CD14-positive monocyte (primary cell): ENCODE measurements at regions not wholly inside any gene's neighbourhood (a gene's known extent, or its start where the extent isn't known, plus 50 kb on each side); places are given as distances from the start of the nearest gene placed in this dataset.

Experiments used
- DNase-seq, 3 donors: peaks; one replicate each; pipeline ENCODE4 v3.0.0-alpha.2; 2011 to 2022
- H2AFZ ChIP-seq: 2 replicates; pipeline ENCODE4 v1.6.0; 2012; ENCODE audit warnings: mild to moderate bottlenecking, low read depth, low read length, inconsistent platforms; ENCODE audit not compliant: insufficient read depth, poor library complexity, severe bottlenecking
- H3K27ac ChIP-seq, 2 donors: 1 replicate in 1 of 2; 2 replicates in 1 of 2; pipeline ENCODE4 v1.5.1; 2012 to 2013; ENCODE audit warnings: low read length in 2 of 2, control low read depth in 1 of 2, inconsistent platforms in 1 of 2, low read depth in 1 of 2, mild to moderate bottlenecking in 1 of 2
- H3K27me3 ChIP-seq, 2 donors: one replicate each; pipeline versions ENCODE4 v1.6.0 to v1.6.1; 2011 to 2013; ENCODE audit warnings: low read length in 2 of 2; ENCODE audit not compliant: control insufficient read depth in 2 of 2, insufficient read depth in 2 of 2
- H3K36me3 ChIP-seq, 2 donors: replicated peaks in 1 of 2; 1 replicate in 1 of 2; 2 replicates in 1 of 2; pipeline versions ENCODE4 v1.5.1 to v1.6.1; 2012 to 2013; ENCODE audit warnings: low read length in 2 of 2, control low read depth in 1 of 2, inconsistent platforms in 1 of 2, mild to moderate bottlenecking in 1 of 2; ENCODE audit not compliant: insufficient read depth in 2 of 2, control insufficient read depth in 1 of 2
- H3K4me1 ChIP-seq, 2 donors: 1 replicate in 1 of 2; 2 replicates in 1 of 2; pipeline versions ENCODE4 v1.5.1 to v1.6.1; 2012 to 2013; ENCODE audit warnings: low read length in 2 of 2, control low read depth in 1 of 2, inconsistent platforms in 1 of 2, mild to moderate bottlenecking in 1 of 2, moderate library complexity in 1 of 2; ENCODE audit not compliant: insufficient read depth in 2 of 2, control insufficient read depth in 1 of 2
- H3K4me2 ChIP-seq: replicated peaks from 2 replicates; pipeline ENCODE3; 2012; ENCODE audit warnings: low read length, moderate library complexity, mild to moderate bottlenecking; ENCODE audit not compliant: poor library complexity, severe bottlenecking; ENCODE audit errors: extremely low read depth
- H3K4me3 ChIP-seq, 3 experiments: fragments of 200-600 bp in 1 of 3; sonication (generic) in 1 of 3; replicated peaks in 1 of 3; 1 replicate in 2 of 3; 2 replicates in 1 of 3; pipeline ENCODE4 v1.5.1; 2011 to 2013; ENCODE audit warnings: low read length in 3 of 3, mild to moderate bottlenecking in 3 of 3, control low read depth in 2 of 3, low read depth in 2 of 3, inconsistent platforms in 1 of 3, moderate library complexity in 1 of 3
- H3K79me2 ChIP-seq: 2 replicates; pipeline ENCODE4 v1.6.0; 2012; ENCODE audit warnings: mild to moderate bottlenecking, control low read depth, inconsistent platforms, low read length, moderate library complexity; ENCODE audit not compliant: insufficient read depth
- H3K9ac ChIP-seq: 2 replicates; pipeline ENCODE4 v1.6.0; 2017; ENCODE audit warnings: low read length, mild to moderate bottlenecking; ENCODE audit not compliant: insufficient read depth, poor library complexity, severe bottlenecking
- H3K9me3 ChIP-seq, 2 donors: replicated peaks in 1 of 2; 1 replicate in 1 of 2; 2 replicates in 1 of 2; pipeline versions ENCODE4 v1.5.1 to v1.6.1; 2012 to 2013; ENCODE audit warnings: low read length in 2 of 2, control low read depth in 1 of 2; ENCODE audit not compliant: control insufficient read depth in 1 of 2, insufficient read depth in 1 of 2
- H4K20me1 ChIP-seq: 2 replicates; pipeline ENCODE4 v1.6.0; 2012; ENCODE audit warnings: mild to moderate bottlenecking, low read length, control low read depth, moderate library complexity; ENCODE audit not compliant: insufficient read depth
- H3K27ac Mint-ChIP-seq, 7 donors: one replicate each; pipeline ENCODE4 v1.8.0; 2020; ENCODE audit warnings: mild to moderate bottlenecking in 7 of 7, mixed read lengths in 7 of 7, moderate library complexity in 6 of 7, inconsistent platforms in 2 of 7
- H3K27me3 Mint-ChIP-seq, 3 donors: one replicate each; pipeline ENCODE4 v1.8.0; 2021 to 2022; ENCODE audit warnings: low read depth in 3 of 3, mild to moderate bottlenecking in 3 of 3, mixed read lengths in 3 of 3, moderate library complexity in 3 of 3, inconsistent platforms in 1 of 3
- H3K36me3 Mint-ChIP-seq, 2 donors: one replicate each; pipeline ENCODE4 v1.8.0; 2020; ENCODE audit warnings: mixed read lengths in 2 of 2, inconsistent platforms in 1 of 2, mild to moderate bottlenecking in 1 of 2
- H3K4me1 Mint-ChIP-seq: one replicate; pipeline ENCODE4 v1.8.0; 2020; ENCODE audit warnings: mild to moderate bottlenecking, mixed read lengths
- H3K4me3 Mint-ChIP-seq, 2 donors: one replicate each; pipeline ENCODE4 v1.8.0; 2020; ENCODE audit warnings: mild to moderate bottlenecking in 2 of 2, mixed read lengths in 2 of 2, moderate library complexity in 1 of 2
- H3K9me3 Mint-ChIP-seq, 7 donors: one replicate each; pipeline ENCODE4 v1.8.0; 2020 to 2022; ENCODE audit warnings: mixed read lengths in 7 of 7, mild to moderate bottlenecking in 6 of 7, moderate library complexity in 6 of 7, inconsistent platforms in 2 of 7
- WGBS: methylation state at CpG from one replicate; pipeline ENCODE4 v1.1.5; 2013; ENCODE audit warnings: missing lambda C conversion rate; ENCODE audit not compliant: insufficient coverage; 5-methylcytosine and 5-hydroxymethylcytosine counted together
- intact Hi-C, 2 donors: fragments of 100-400 bp; cut with micrococcal nuclease; formaldehyde crosslinking; loops; one replicate each; pipeline versions ENCODE4 v1.15.0 to v1.15.1; 2023
- TF ChIP-seq, protein P1 (sequence below): fragments of 200-600 bp; IDR thresholded peaks from one replicate; pipeline ENCODE4 v1.8.0; 2022; ENCODE audit warnings: antibody characterized with exemption, mild to moderate bottlenecking

DNA sequence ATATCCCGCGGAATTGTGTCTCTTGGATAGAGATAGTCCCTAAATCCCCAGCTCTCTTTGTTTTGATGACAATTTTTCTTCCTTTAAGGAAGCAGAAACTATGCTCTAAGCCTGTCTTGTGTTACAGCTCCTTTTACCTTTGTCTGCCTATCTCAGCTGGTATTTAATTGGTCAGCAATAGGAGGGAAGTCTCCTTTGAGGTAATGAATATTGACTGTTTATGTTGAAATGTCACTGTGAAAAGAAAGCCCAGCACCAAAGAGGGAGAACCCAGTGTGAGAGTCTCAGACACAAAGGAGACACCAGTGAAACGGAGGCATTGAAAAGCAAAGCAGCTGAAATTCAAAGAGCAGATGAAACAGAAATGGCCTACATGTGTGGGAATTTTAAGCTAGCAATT, 372.6 kb downstream of the NR2F2 start:
- no CpG with 5 or more reads among the region's 3 CpGs for WGBS
- no peaks in the 10 kb centered on the region for H3K36me3 Mint-ChIP-seq
- intact Hi-C loops, result no loop called here

GRCh38 chr15:96703794-96704550, 373.5 kb downstream of the NR2F2 start:
- H3K27me3 Mint-ChIP-seq, result peaks cover 13 to 29% (median 18%) of the 10 kb centered on the region in 3 donors
- H3K4me2 ChIP-seq, result no peak overlapping the region
- H3K9ac ChIP-seq, result no peak overlapping the region
- intact Hi-C loops, result no loop called here
- no peak overlapping the region for H3K27ac Mint-ChIP-seq
- no peaks in the 10 kb centered on the region for H3K36me3 Mint-ChIP-seq
- peaks cover 16 to 27% of the 10 kb centered on the region in 2 donors for H3K27me3 ChIP-seq
- 60% methylated on average over 1 of the region's 5 CpGs for WGBS
- TF ChIP-seq, protein P1, sequence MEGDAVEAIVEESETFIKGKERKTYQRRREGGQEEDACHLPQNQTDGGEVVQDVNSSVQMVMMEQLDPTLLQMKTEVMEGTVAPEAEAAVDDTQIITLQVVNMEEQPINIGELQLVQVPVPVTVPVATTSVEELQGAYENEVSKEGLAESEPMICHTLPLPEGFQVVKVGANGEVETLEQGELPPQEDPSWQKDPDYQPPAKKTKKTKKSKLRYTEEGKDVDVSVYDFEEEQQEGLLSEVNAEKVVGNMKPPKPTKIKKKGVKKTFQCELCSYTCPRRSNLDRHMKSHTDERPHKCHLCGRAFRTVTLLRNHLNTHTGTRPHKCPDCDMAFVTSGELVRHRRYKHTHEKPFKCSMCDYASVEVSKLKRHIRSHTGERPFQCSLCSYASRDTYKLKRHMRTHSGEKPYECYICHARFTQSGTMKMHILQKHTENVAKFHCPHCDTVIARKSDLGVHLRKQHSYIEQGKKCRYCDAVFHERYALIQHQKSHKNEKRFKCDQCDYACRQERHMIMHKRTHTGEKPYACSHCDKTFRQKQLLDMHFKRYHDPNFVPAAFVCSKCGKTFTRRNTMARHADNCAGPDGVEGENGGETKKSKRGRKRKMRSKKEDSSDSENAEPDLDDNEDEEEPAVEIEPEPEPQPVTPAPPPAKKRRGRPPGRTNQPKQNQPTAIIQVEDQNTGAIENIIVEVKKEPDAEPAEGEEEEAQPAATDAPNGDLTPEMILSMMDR, result no peak
- no peak overlapping the region for H3K27ac ChIP-seq
- H3K4me1 ChIP-seq, result no peaks in the 10 kb centered on the region
- peak overlapping the region in 1 of 2 donors; percentile 11 for H3K4me3 Mint-ChIP-seq
- H3K9me3 Mint-ChIP-seq, result peaks cover 0 to 2% (median 0%) of the 10 kb centered on the region in 7 donors
- no peaks in the 10 kb centered on the region for H3K79me2 ChIP-seq
- no peaks in the 10 kb centered on the region for H3K9me3 ChIP-seq
- no peaks in the 10 kb centered on the region for H4K20me1 ChIP-seq
- no peak overlapping the region for H3K4me3 ChIP-seq
- no peaks in the 10 kb centered on the region for H3K36me3 ChIP-seq
- H3K4me1 Mint-ChIP-seq, result no peaks in the 10 kb centered on the region
- no peak for DNase-seq
- no peak overlapping the region for H2AFZ ChIP-seq

More for the DNA sequence above, 372.6 kb downstream of the NR2F2 start:
- Histone ChIP-seq H3K9ac (no peak overlapping the region), H3K4me2 (no peak overlapping the region), H3K36me3 (no peaks in the 10 kb centered on the region), H4K20me1 (no peaks in the 10 kb centered on the region), H3K4me3 (no peak overlapping the region), H3K9me3 (no peaks in the 10 kb centered on the region), H3K79me2 (no peaks in the 10 kb centered on the region), H3K4me1 (no peaks in the 10 kb centered on the region), H3K27me3 (peaks cover 16 to 25% of the 10 kb centered on the region in 2 donors), H3K27ac (no peak overlapping the region), H2AFZ (no peak overlapping the region)
- TF ChIP-seq, protein P1, result no peak
- H3K9me3 Mint-ChIP-seq, result peaks cover 0 to 2% (median 0%) of the 10 kb centered on the region in 7 donors
- no peaks in the 10 kb centered on the region for H3K4me1 Mint-ChIP-seq
- H3K27ac Mint-ChIP-seq, result no peak overlapping the region
- no peak for DNase-seq
- H3K4me3 Mint-ChIP-seq, result no peak overlapping the region
- peaks cover 11 to 27% (median 18%) of the 10 kb centered on the region in 3 donors for H3K27me3 Mint-ChIP-seq
